Activated CD8-positive, alpha-beta memory T cell treated with anti-CD3 and anti-CD28 coated beads for 1 hour (primary cell): ENCODE measurements at regions not wholly inside any gene's neighbourhood (a gene's known extent, or its start where the extent isn't known, plus 50 kb on each side); places are given as distances from the start of the nearest gene placed in this dataset.

Source experiments
- DNase-seq, 2 donors: peaks; one replicate each; pipeline ENCODE4 v3.0.0-alpha.2; 2020; ENCODE audit warnings: low read depth in 1 of 2; ENCODE audit errors: extremely low read depth in 1 of 2

- no peak for DNase-seq
Measured at GRCh38 chr18:10299643-10300042, 154.8 kb upstream of the APCDD1 start.

GRCh38 chr18:10300739-10301138, 153.7 kb upstream of the APCDD1 start:
- DNase-seq = no peak

- no peak for DNase-seq
Measured at GRCh38 chr18:10301831-10302483, 152.5 kb upstream of the APCDD1 start.

GRCh38 chr18:10303171-10303570, 151.3 kb upstream of the APCDD1 start:
- no peak for DNase-seq

GRCh38 chr18:10304853-10305252, 149.6 kb upstream of the APCDD1 start:
- no peak for DNase-seq

GRCh38 chr18:10306779-10307178, 147.7 kb upstream of the APCDD1 start:
- no peak for DNase-seq

GRCh38 chr18:10308154-10308553, 146.3 kb upstream of the APCDD1 start:
- no peak for DNase-seq

- no peak for DNase-seq
Measured at GRCh38 chr18:10310626-10311025, 143.8 kb upstream of the APCDD1 start.

- no peak for DNase-seq
Measured at GRCh38 chr18:10312326-10313015, 142.0 kb upstream of the APCDD1 start.

- DNase-seq = no peak
Measured at GRCh38 chr18:10313016-10313342, 141.5 kb upstream of the APCDD1 start.

- DNase-seq = no peak
Measured at GRCh38 chr18:10314066-10314465, 140.4 kb upstream of the APCDD1 start.

- no peak for DNase-seq
Measured at GRCh38 chr18:10315522-10315921, 138.9 kb upstream of the APCDD1 start.

GRCh38 chr18:10316778-10317177, 137.7 kb upstream of the APCDD1 start:
- no peak for DNase-seq

GRCh38 chr18:10317864-10318690, 136.4 kb upstream of the APCDD1 start:
- no peak for DNase-seq

- no peak for DNase-seq
Measured at GRCh38 chr18:10318691-10318970, 135.8 kb upstream of the APCDD1 start.

- DNase-seq = no peak
Measured at GRCh38 chr18:10319026-10319425, 135.4 kb upstream of the APCDD1 start.

GRCh38 chr18:10319914-10320600, 134.4 kb upstream of the APCDD1 start:
- DNase-seq = no peak

- DNase-seq = no peak
Measured at GRCh38 chr18:10320791-10321190, 133.6 kb upstream of the APCDD1 start.

GRCh38 chr18:10321576-10321975, 132.9 kb upstream of the APCDD1 start:
- DNase-seq = no peak

- DNase-seq = no peak
Measured at GRCh38 chr18:10322004-10322403, 132.4 kb upstream of the APCDD1 start.

GRCh38 chr18:10322435-10322834, 132.0 kb upstream of the APCDD1 start:
- DNase-seq = no peak

- no peak for DNase-seq
Measured at GRCh38 chr18:10329101-10329500, 125.3 kb upstream of the APCDD1 start.
